IMR-90 (cell line): ENCODE measurements at regions not wholly inside any gene's neighbourhood (a gene's known extent, or its start where the extent isn't known, plus 50 kb on each side); places are given as distances from the start of the nearest gene placed in this dataset.

ENCODE experiments used
- CEBPB ChIP-seq: IDR thresholded peaks from 2 replicates; pipeline ENCODE4 v1.6.1; 2012; ENCODE audit warnings: low read depth, low read length, improper control_type of control experiment
- NFE2L2 ChIP-seq: fragments of 150-350 bp; IDR thresholded peaks from 2 replicates; pipeline ENCODE4 v1.6.1; 2016; ENCODE audit warnings: low read depth, mild to moderate bottlenecking, low read length
- POLR2A ChIP-seq: IDR thresholded peaks from 2 replicates; pipeline ENCODE4 v1.6.1; 2012; ENCODE audit warnings: mild to moderate bottlenecking, low read depth, low read length
- RCOR1 ChIP-seq: IDR thresholded peaks from 2 replicates; pipeline ENCODE4 v1.6.1; 2012; ENCODE audit warnings: mild to moderate bottlenecking, low read length, improper control_type of control experiment; ENCODE audit not compliant: insufficient replicate concordance
- TF ChIP-seq, protein P1 (sequence below): conservative IDR thresholded peaks from 2 replicates; pipeline ENCODE4 v1.5.1; 2012; ENCODE audit warnings: mild to moderate bottlenecking, low read depth, low read length, improper control_type of control experiment
- TF ChIP-seq, protein P2 (sequence below): fragments of 150-350 bp; IDR thresholded peaks from 2 replicates; pipeline ENCODE4 v1.6.1; 2017; ENCODE audit warnings: mild to moderate bottlenecking, antibody characterized with exemption, low read length, low read depth

DNA sequence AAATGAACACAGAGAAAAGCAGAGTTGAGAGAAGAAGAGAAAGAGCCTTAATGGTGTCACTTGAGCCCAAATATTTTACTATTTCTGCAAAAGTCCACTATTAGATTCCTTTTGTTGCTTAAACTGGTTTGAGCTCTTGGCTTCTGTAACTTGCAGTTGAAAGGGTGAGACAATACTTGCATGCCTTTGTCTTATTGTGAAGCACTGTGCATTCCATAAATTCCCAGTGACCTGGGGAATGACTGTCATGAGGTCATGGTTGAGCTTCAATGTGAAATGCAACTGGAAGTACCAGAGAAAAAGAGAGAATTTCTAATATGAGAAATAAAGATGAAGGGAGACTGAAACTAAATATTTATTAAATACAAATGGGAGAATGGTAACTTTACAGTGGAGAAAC, 310.9 kb downstream of the TDRD3 start:
- TF ChIP-seq, protein P1, sequence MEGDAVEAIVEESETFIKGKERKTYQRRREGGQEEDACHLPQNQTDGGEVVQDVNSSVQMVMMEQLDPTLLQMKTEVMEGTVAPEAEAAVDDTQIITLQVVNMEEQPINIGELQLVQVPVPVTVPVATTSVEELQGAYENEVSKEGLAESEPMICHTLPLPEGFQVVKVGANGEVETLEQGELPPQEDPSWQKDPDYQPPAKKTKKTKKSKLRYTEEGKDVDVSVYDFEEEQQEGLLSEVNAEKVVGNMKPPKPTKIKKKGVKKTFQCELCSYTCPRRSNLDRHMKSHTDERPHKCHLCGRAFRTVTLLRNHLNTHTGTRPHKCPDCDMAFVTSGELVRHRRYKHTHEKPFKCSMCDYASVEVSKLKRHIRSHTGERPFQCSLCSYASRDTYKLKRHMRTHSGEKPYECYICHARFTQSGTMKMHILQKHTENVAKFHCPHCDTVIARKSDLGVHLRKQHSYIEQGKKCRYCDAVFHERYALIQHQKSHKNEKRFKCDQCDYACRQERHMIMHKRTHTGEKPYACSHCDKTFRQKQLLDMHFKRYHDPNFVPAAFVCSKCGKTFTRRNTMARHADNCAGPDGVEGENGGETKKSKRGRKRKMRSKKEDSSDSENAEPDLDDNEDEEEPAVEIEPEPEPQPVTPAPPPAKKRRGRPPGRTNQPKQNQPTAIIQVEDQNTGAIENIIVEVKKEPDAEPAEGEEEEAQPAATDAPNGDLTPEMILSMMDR, result no peak
- TF ChIP-seq NFE2L2, result no peak
- TF ChIP-seq RCOR1, result no peak
- TF ChIP-seq, protein P2, sequence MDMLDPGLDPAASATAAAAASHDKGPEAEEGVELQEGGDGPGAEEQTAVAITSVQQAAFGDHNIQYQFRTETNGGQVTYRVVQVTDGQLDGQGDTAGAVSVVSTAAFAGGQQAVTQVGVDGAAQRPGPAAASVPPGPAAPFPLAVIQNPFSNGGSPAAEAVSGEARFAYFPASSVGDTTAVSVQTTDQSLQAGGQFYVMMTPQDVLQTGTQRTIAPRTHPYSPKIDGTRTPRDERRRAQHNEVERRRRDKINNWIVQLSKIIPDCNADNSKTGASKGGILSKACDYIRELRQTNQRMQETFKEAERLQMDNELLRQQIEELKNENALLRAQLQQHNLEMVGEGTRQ, result no peak
- TF ChIP-seq POLR2A, result no peak
- TF ChIP-seq CEBPB, result no peak
